NOMO-1 (cell line): ENCODE measurements at regions not wholly inside any gene's neighbourhood (a gene's known extent, or its start where the extent isn't known, plus 50 kb on each side); places are given as distances from the start of the nearest gene placed in this dataset.
"Not testable (repeated sequence)": the region's sequence is repeated elsewhere in the genome, so short reads cannot be mapped to it uniquely, and the experiment has no call there.

Experiments
- DNase-seq, 2 experiments: peaks; one replicate each; lab custom pipeline; 2025; ENCODE audit not compliant: unreplicated experiment in 2 of 2; lab: John Stamatoyannopoulos, UW

GRCh38 chr10:29229258-29229705, 59.6 kb upstream of the LYZL1 start:
- no peak for DNase-seq

- DNase-seq: not testable (repeated sequence)
Measured at GRCh38 chr10:29236910-29237309, 52.0 kb upstream of the LYZL1 start.

- no peak for DNase-seq
Measured at GRCh38 chr10:29237786-29238185, 51.1 kb upstream of the LYZL1 start.

- DNase-seq: no peak
Measured at GRCh38 chr10:29238523-29239135, 50.2 kb upstream of the LYZL1 start.
